ENCODE measurements at regions not wholly inside any gene's neighbourhood (a gene's known extent, or its start where the extent isn't known, plus 50 kb on each side); places are given as distances from the start of the nearest gene placed in this dataset.

- Histone ChIP-seq H3K27ac (ENCODE audit: low read depth, low read length, poor library complexity, severe bottlenecking) (no peak overlapping the region), H3K4me2 (ENCODE audit: low read length) (no peak overlapping the region)
Measured at GRCh38 chr4:79650794-79651431, 242.9 kb upstream of the GK2 start.

GRCh38 chr4:79650217-79650616, 242.2 kb upstream of the GK2 start:
- no peaks in the 10 kb centered on the region for H3K36me3 ChIP-seq (ENCODE audit: insufficient read depth, low read length)
- no peaks in the 10 kb centered on the region for H3K9me3 ChIP-seq (ENCODE audit: low read length)
- H3K27me3 ChIP-seq (ENCODE audit: insufficient read depth, low read length) = no peaks in the 10 kb centered on the region
- H3K4me3 ChIP-seq (ENCODE audit: low read depth, low read length, poor library complexity, severe bottlenecking) = no peak overlapping the region
- TF ChIP-seq EZH2 (IDR thresholded peaks at IDR 0.05; ENCODE audit: borderline replicate concordance, low read length) (no peak), CTCF (IDR thresholded peaks at IDR 0.05; ENCODE audit: low read length) (no peak)
- no peaks in the 10 kb centered on the region for H3K9me2 ChIP-seq (ENCODE audit: low read depth, low read length)
- no peak overlapping the region for H3K27ac ChIP-seq (ENCODE audit: low read depth, low read length, poor library complexity, severe bottlenecking)
- no peak overlapping the region for H3K4me2 ChIP-seq (ENCODE audit: low read length)
- H2AFZ ChIP-seq (ENCODE audit: low read length) = no peak overlapping the region
- H3K79me2 ChIP-seq (ENCODE audit: insufficient read depth, low read length) = no peaks in the 10 kb centered on the region
- H3F3A ChIP-seq (ENCODE audit: insufficient read depth, low read length) = no peaks in the 10 kb centered on the region
- H4K20me1 ChIP-seq (ENCODE audit: insufficient read depth, low read length) = no peaks in the 10 kb centered on the region
- H3K4me1 ChIP-seq (ENCODE audit: insufficient read depth, low read length, severe bottlenecking) = no peaks in the 10 kb centered on the region
- no peak overlapping the region for H3K9ac ChIP-seq (ENCODE audit: low read length)

More at GRCh38 chr4:79650794-79651431, 242.9 kb upstream of the GK2 start:
- H3K27me3 ChIP-seq (ENCODE audit: insufficient read depth, low read length) = no peaks in the 10 kb centered on the region
- no peak for TF ChIP-seq EZH2 (IDR thresholded peaks at IDR 0.05; ENCODE audit: borderline replicate concordance, low read length)
- no peak for TF ChIP-seq CTCF (IDR thresholded peaks at IDR 0.05; ENCODE audit: low read length)
- H3K4me3 ChIP-seq (ENCODE audit: low read depth, low read length, poor library complexity, severe bottlenecking) = no peak overlapping the region
- no peaks in the 10 kb centered on the region for H3K9me3 ChIP-seq (ENCODE audit: low read length)
- no peak overlapping the region for H2AFZ ChIP-seq (ENCODE audit: low read length)
- no peak overlapping the region for H3K9ac ChIP-seq (ENCODE audit: low read length)
- H3K79me2 ChIP-seq (ENCODE audit: insufficient read depth, low read length) = no peaks in the 10 kb centered on the region
- H4K20me1 ChIP-seq (ENCODE audit: insufficient read depth, low read length) = no peaks in the 10 kb centered on the region
- H3K9me2 ChIP-seq (ENCODE audit: low read depth, low read length) = no peaks in the 10 kb centered on the region
- no peaks in the 10 kb centered on the region for H3F3A ChIP-seq (ENCODE audit: insufficient read depth, low read length)
- H3K4me1 ChIP-seq (ENCODE audit: insufficient read depth, low read length, severe bottlenecking) = no peaks in the 10 kb centered on the region
- H3K36me3 ChIP-seq (ENCODE audit: insufficient read depth, low read length) = no peaks in the 10 kb centered on the region

- Histone ChIP-seq H3K9me2 (ENCODE audit: low read depth, low read length) (no peaks in the 10 kb centered on the region), H3K9ac (ENCODE audit: low read length) (no peak overlapping the region)
Measured at GRCh38 chr4:79645942-79646341, 237.9 kb upstream of the GK2 start.

More at GRCh38 chr4:79645942-79646341, 237.9 kb upstream of the GK2 start:
- no peaks in the 10 kb centered on the region for H3K36me3 ChIP-seq (ENCODE audit: insufficient read depth, low read length)
- H3K79me2 ChIP-seq (ENCODE audit: insufficient read depth, low read length) = no peaks in the 10 kb centered on the region
- H3F3A ChIP-seq (ENCODE audit: insufficient read depth, low read length) = no peaks in the 10 kb centered on the region
- H3K4me1 ChIP-seq (ENCODE audit: insufficient read depth, low read length, severe bottlenecking) = no peaks in the 10 kb centered on the region
- H3K4me2 ChIP-seq (ENCODE audit: low read length) = no peak overlapping the region
- H3K4me3 ChIP-seq (ENCODE audit: low read depth, low read length, poor library complexity, severe bottlenecking) = no peak overlapping the region
- no peaks in the 10 kb centered on the region for H3K27me3 ChIP-seq (ENCODE audit: insufficient read depth, low read length)
- H3K27ac ChIP-seq (ENCODE audit: low read depth, low read length, poor library complexity, severe bottlenecking) = no peak overlapping the region
- H4K20me1 ChIP-seq (ENCODE audit: insufficient read depth, low read length) = no peaks in the 10 kb centered on the region
- H2AFZ ChIP-seq (ENCODE audit: low read length) = no peak overlapping the region
- no peak for TF ChIP-seq EZH2 (IDR thresholded peaks at IDR 0.05; ENCODE audit: borderline replicate concordance, low read length)
- TF ChIP-seq CTCF (IDR thresholded peaks at IDR 0.05; ENCODE audit: low read length) = no peak
- no peaks in the 10 kb centered on the region for H3K9me3 ChIP-seq (ENCODE audit: low read length)
